Right atrium auricular region (tissue), 2 donors: ENCODE measurements at regions not wholly inside any gene's neighbourhood (a gene's known extent, or its start where the extent isn't known, plus 50 kb on each side); places are given as distances from the start of the nearest gene placed in this dataset.

Source experiments
- DNase-seq: peaks from one replicate; pipeline ENCODE4 v3.0.0-alpha.2; 2019; ENCODE audit warnings: low spot score
- H3K27ac ChIP-seq, 2 donors: fragments of 200-600 bp; sonication (generic); 1 replicate in 1 of 2; 2 replicates in 1 of 2; pipeline ENCODE4 v1.5.1; 2016 to 2019
- H3K27me3 ChIP-seq, 2 donors: fragments of 200-600 bp; sonication (generic); one replicate each; pipeline versions ENCODE4 v1.5.1 to v1.6.0; 2017 to 2019
- H3K36me3 ChIP-seq: fragments of 200-600 bp; sonication (generic); one replicate; pipeline ENCODE4 v1.5.1; 2016
- H3K4me1 ChIP-seq, 2 donors: fragments of 200-600 bp; sonication (generic); one replicate each; pipeline versions ENCODE4 v1.5.1 to v1.6.0; 2017 to 2019
- H3K4me3 ChIP-seq, 2 donors: fragments of 200-600 bp; sonication (generic); 1 replicate in 1 of 2; 2 replicates in 1 of 2; pipeline ENCODE4 v1.5.1; 2017 to 2019; ENCODE audit warnings: mild to moderate bottlenecking in 1 of 2, moderate library complexity in 1 of 2
- H3K9me3 ChIP-seq, 2 donors: fragments of 200-600 bp; sonication (generic); one replicate each; pipeline ENCODE4 v1.5.1; 2019
- microRNA counts, 2 donors: library from miRNA; unstranded; fragments of <30 nt; microRNA quantifications; one replicate each; lab custom pipeline; 2016 to 2017
- microRNA-seq, 2 donors: library from miRNA; unstranded; fragments of <30 nt; microRNA quantifications; one replicate each; pipeline ENCODE4, GENCODE V29; 2016 to 2017; ENCODE audit warnings: borderline number of aligned reads in 2 of 2, borderline replicate concordance in 1 of 2
- TF ChIP-seq, protein P1 (sequence below), 2 donors: fragments of 200-600 bp; sonication (generic); IDR thresholded peaks; one replicate each; pipeline ENCODE4 v1.5.1; 2019; ENCODE audit warnings: antibody characterized with exemption in 2 of 2

DNA sequence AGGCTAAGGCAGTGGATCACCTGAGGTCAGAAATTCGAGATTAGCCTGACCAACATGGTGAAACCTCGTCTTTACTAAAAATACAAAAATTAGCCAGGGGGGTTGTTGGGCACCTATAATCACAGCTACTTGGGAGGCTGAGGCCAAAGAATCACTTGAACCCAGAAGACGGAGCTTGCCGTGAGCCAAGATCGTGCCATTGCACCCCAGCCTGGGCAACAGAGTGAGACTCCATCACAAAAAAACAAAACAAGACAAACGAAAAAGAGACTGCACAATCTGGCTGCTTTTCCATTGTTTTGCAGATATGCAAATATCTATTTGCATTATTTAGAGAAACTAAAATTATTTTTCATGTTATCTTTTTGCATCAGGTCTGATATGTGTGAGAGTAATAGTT lies 83.6 kb downstream of the ZNF486 start:
- Histone ChIP-seq H3K4me1 (no peaks in the 10 kb centered on the region), H3K9me3 (no peaks in the 10 kb centered on the region), H3K4me3 (no peak overlapping the region), H3K36me3 (no peaks in the 10 kb centered on the region), H3K27me3 (no peaks in the 10 kb centered on the region), H3K27ac (no peak overlapping the region)
- TF ChIP-seq, protein P1, sequence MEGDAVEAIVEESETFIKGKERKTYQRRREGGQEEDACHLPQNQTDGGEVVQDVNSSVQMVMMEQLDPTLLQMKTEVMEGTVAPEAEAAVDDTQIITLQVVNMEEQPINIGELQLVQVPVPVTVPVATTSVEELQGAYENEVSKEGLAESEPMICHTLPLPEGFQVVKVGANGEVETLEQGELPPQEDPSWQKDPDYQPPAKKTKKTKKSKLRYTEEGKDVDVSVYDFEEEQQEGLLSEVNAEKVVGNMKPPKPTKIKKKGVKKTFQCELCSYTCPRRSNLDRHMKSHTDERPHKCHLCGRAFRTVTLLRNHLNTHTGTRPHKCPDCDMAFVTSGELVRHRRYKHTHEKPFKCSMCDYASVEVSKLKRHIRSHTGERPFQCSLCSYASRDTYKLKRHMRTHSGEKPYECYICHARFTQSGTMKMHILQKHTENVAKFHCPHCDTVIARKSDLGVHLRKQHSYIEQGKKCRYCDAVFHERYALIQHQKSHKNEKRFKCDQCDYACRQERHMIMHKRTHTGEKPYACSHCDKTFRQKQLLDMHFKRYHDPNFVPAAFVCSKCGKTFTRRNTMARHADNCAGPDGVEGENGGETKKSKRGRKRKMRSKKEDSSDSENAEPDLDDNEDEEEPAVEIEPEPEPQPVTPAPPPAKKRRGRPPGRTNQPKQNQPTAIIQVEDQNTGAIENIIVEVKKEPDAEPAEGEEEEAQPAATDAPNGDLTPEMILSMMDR (IDR thresholded peaks at IDR 0.05), result no peak
- DNase-seq, result no peak

DNA sequence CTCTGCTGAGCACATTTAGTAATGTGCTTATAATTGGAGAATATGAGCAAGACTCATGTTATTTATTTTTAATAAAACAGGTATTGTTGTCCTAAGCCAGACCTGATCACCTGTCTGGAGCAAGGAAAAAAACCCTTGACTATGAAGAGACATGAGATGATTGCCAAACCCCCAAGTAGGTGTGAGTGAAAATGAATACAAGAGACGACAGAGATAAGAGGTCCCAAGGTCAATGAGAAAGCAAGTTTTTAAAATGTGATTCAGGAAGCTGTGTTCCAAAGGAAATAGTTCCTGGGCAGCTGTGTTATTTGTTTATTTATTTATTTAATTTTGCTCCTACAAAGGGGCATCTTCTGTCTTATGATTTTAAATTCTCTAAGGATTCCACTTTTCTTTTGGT lies 83.1 kb downstream of the ZNF486 start:
- H3K4me3 ChIP-seq, result no peak overlapping the region
- no peak overlapping the region for H3K27ac ChIP-seq
- TF ChIP-seq, protein P1 (IDR thresholded peaks at IDR 0.05), result no peak
- H3K9me3 ChIP-seq, result no peaks in the 10 kb centered on the region
- no peaks in the 10 kb centered on the region for H3K27me3 ChIP-seq
- H3K36me3 ChIP-seq, result no peaks in the 10 kb centered on the region
- no peak for DNase-seq
- no peaks in the 10 kb centered on the region for H3K4me1 ChIP-seq

MicroRNA genes in the stretch of these regions (microRNA counts, 767-probe panel; counts per million panel counts)
- 0 to 31.0 counts per million in 2 donors for microRNA hsa-miR-1270 (lab: Ali Mortazavi, UCI)

Small RNA genes in the stretch of these regions (microRNA-seq; reads per million reads assigned to microRNA genes)
- gene MIR1270, result 6.4 to 7.1 reads per million in 2 donors
